Sigmoid colon (tissue), 4 donors: ENCODE measurements at regions not wholly inside any gene's neighbourhood (a gene's known extent, or its start where the extent isn't known, plus 50 kb on each side); places are given as distances from the start of the nearest gene placed in this dataset.

Experiments used
- EP300 ChIP-seq, 4 donors: sonication (generic); formaldehyde crosslinking; IDR thresholded peaks; one replicate each; pipeline ENCODE4 v1.6.1; 2017; ENCODE audit warnings: antibody characterized with exemption in 4 of 4
- POLR2A ChIP-seq, 2 donors: fragments of 450-650 bp; IDR thresholded peaks; one replicate each; pipeline ENCODE4 v1.6.1; 2016; ENCODE audit warnings: antibody characterized with exemption in 2 of 2, mild to moderate bottlenecking in 2 of 2, moderate library complexity in 2 of 2
- POLR2AphosphoS5 ChIP-seq, 4 donors: sonication (generic); formaldehyde crosslinking; IDR thresholded peaks; one replicate each; pipeline ENCODE4 v1.6.1; 2017; ENCODE audit warnings: antibody characterized with exemption in 4 of 4
- TF ChIP-seq, protein P1 (sequence below), 4 experiments: fragments of 450-650 bp in 3 of 4; fragments of 200-600 bp in 1 of 4; IDR thresholded peaks; one replicate each; pipeline ENCODE4 v1.5.1; 2016 to 2019; ENCODE audit warnings: antibody characterized with exemption in 4 of 4, mild to moderate bottlenecking in 3 of 4, moderate library complexity in 2 of 4

DNA sequence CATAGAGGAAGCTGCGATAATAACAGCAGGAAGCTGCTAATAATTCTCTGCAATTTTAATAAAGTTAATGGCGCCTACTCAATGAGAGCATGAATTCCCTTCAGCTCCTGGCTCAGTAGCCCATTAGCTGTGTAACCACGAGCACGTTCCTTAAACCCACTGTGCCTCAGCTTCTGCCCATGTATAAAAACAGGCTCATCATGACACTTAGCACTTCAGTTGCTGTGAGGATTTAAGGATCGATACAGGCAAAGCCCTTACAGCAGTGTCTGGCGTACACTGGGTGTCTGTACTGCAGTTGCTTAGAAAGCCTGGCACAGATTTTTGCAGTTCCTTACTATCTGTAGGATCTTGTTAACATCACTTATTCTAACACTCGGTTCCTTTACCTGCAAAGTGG is 673.4 kb upstream of the ARGLU1 start:
- TF ChIP-seq POLR2AphosphoS5 (IDR thresholded peaks at IDR 0.05) (no peak), EP300 (IDR thresholded peaks at IDR 0.05) (no peak), POLR2A (IDR thresholded peaks at IDR 0.05) (no peak)
- TF ChIP-seq, protein P1, sequence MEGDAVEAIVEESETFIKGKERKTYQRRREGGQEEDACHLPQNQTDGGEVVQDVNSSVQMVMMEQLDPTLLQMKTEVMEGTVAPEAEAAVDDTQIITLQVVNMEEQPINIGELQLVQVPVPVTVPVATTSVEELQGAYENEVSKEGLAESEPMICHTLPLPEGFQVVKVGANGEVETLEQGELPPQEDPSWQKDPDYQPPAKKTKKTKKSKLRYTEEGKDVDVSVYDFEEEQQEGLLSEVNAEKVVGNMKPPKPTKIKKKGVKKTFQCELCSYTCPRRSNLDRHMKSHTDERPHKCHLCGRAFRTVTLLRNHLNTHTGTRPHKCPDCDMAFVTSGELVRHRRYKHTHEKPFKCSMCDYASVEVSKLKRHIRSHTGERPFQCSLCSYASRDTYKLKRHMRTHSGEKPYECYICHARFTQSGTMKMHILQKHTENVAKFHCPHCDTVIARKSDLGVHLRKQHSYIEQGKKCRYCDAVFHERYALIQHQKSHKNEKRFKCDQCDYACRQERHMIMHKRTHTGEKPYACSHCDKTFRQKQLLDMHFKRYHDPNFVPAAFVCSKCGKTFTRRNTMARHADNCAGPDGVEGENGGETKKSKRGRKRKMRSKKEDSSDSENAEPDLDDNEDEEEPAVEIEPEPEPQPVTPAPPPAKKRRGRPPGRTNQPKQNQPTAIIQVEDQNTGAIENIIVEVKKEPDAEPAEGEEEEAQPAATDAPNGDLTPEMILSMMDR (IDR thresholded peaks at IDR 0.05), result no peak
